Activated CD4-positive, alpha-beta T cell treated with anti-CD3 and anti-CD28 coated beads, Interleukin-2, amount 50 U/mL, for 4 hours (primary cell): ENCODE measurements at regions not wholly inside any gene's neighbourhood (a gene's known extent, or its start where the extent isn't known, plus 50 kb on each side); places are given as distances from the start of the nearest gene placed in this dataset.
"Not testable (repeated sequence)": the region's sequence is repeated elsewhere in the genome, so short reads cannot be mapped to it uniquely, and the experiment has no call there.

Experiments used
- DNase-seq, 2 experiments: peaks; one replicate each; pipeline ENCODE4 v3.0.0-alpha.2; 2020

- DNase-seq = no peak
Measured at GRCh38 chr3:159859424-159859823, 129.2 kb upstream of the IL12A start.

- no peak for DNase-seq
Measured at GRCh38 chr3:159859836-159860235, 128.8 kb upstream of the IL12A start.

DNA sequence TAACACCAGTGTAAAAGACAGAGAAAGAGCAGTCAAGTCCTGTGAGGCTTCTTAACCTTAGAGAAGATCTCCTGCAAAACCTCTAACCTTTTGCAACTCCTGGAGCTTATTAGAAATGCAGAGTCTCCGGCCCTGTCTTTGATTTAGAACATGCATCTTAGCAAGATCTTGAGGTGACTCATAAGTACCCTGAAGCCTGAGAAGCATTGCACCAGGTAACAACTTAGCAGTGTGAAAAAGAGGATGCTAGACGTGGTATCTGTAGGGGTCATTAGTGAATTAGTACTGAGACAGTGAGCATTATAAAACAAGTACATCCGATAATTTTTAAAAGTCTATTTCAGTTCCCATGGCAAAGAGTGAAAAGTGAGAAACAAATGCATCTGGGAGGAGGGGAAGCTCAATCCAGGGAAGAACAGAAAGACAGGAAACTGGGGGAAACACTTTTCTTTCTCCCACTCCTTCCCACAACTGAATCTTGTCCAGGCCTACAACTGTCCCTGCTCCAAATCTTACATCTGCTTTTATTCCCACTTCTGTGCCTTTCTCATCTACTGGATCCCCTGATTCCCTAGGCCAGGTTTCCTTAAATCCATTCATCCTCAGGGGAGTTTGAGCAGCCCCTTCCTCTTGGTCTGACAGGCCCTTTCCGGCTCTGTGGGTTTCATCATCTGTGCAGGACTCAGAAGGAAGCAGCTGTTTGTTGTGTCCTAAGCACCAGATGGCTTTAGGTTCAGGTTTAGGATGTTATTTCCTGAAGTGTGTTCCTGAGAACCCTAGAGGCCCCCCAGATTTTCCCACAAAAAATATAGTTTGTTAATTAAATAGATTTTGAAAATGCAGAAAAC lies 128.1 kb upstream of the IL12A start:
- DNase-seq = no peak

DNA sequence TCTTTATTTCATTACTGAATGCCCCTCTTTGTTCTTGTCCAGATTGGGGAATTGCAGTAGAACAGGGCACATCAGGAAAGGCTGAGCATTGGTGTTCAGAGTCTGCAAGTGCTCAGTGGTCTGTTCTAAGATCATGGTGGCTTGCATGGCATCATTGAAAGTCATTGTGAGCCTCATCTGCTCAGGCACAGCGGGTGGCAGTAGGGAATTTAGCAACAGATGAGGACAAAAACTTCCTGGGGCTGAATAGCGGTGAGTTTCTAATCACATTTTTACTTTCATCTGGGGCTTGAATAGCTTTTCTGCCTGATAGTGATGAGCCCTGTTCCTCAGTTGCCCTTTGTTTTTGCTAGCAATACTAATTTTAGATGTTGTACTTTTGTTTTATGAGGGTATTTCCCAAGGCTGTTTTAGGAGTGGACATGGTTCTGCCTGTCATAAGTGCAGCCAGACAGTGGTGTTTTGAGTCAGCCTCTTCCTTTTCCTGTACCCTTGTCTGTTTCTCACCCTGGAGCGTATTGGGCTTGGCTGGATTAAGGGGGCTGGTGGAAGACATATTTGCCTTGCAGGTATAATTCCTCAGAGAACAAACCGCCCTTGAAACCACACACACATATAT lies 127.2 kb upstream of the IL12A start:
- DNase-seq = no peak

DNA sequence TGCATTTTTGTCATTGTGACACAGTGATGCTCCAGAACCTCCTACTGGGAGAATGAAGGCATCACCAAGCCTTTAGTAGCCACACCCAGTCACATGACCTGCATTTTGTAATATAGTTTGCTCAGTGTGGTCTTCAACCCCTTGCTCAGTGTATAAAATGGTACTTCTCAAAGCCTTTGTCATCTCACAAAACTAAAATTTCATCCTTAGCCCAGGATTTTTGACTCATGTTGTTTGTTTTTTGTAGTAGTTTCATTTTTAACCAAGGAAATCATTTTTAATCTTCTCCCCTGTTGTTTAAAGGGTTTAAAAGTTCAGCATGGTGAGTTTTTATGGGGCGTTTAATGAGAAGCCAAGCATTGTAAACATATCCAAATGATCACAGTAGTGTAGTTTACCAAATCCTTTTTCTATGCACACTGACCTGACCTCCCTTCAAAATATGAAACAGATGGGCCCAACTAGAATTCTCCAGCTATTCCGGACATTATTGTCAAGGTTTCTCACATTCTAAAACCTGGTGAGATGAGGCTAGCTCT lies 123.5 kb upstream of the IL12A start:
- no peak for DNase-seq

DNA sequence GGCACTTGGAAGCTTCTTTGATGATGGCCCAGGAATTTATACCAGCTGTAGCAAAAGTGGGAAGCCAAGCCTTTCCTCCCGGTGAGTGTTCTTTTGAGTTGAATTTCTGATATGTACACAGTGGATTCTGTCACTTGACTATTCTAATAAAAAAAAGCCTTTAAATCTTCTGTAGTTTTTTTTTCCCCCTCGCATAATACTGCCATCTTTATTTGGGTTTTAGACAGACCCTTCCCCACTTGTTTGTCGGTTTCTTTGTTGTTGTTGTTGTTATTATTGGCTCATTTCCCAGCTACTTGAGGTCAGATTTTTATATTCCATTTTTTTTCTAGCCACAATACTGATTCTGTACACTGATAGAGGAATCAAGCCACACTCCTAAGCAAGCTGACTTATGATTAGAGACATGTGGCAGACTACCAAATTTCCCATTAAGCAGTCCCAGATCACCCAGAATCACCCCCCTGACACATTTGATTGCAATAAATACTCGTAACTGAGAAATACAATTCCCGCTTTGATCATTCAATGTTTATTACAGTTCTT lies 122.4 kb upstream of the IL12A start:
- DNase-seq = no peak

- no peak for DNase-seq
Measured at GRCh38 chr3:159867372-159867771, 121.3 kb upstream of the IL12A start.

DNA sequence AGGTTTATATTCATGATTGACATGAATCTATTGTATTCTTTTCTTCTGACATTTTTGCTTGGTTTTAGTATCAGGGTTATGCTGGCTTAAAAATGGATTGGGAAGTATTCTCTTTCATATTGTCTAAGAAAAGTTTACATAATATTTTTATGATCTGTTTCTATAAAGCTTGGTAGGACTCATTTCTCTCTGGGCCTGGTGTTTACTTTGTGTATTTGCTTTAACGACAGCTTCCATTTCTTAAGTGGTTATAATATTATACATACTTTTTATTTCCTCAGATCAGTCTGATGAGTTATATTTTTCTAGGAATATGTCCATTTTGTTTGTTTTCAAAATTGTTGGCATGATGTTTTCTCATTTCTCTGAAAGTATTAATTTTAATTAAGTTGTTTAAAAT lies 117.9 kb upstream of the IL12A start:
- DNase-seq = no peak

DNA sequence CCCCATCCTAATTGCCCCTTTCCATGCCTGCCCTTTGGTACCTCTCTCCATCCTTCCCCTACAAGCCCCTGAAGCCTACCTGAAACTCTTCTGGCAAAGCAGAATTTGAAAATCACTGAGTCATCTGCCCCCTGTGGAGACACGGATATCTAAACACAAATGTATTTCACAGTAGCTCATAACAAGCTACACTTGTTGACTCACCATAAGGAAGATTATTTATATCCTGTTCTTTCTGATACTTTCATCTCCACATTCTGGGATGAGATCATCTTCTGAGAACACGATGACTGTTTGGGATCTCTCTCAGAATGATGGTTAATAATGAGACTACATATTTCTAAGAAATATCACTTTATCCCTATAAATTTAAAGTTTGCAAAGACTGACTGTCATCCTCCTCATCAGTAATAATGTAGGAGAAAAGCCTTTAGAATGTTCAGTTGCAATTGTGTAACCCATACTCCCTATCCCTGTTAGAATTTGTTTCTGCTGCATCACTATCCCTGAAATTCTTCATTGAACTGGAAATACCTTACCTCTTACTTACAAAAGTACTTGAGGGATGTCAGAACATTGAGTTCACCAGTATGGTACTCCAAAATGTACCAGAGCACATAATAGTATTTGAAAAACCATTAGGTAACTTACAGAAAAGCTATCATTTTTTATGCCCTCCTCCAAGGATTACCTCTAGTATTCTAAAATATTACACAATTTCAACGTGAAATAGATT lies 116.1 kb upstream of the IL12A start:
- no peak for DNase-seq

GRCh38 chr3:159875116-159875515 lies 113.5 kb upstream of the IL12A start:
- no peak for DNase-seq

DNA sequence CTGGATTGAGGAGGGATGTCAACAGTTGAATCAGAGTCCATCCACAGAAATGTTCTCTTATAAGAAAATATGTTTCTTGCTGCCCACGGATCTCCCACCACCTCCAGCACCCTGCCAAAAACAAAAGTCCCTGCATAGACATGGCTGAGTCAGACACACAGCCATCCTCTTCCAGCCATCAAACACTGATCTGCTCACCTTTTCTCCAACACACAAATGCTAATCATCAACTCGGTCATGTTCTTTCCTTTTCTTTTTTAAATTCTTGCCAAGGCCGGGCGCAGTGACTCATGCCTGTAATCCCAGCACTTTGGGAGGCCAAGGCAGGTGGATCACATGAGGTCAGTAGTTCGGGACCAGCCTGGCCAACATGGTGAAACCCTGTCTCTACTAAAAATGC lies 110.7 kb upstream of the IL12A start:
- no peak for DNase-seq

DNA sequence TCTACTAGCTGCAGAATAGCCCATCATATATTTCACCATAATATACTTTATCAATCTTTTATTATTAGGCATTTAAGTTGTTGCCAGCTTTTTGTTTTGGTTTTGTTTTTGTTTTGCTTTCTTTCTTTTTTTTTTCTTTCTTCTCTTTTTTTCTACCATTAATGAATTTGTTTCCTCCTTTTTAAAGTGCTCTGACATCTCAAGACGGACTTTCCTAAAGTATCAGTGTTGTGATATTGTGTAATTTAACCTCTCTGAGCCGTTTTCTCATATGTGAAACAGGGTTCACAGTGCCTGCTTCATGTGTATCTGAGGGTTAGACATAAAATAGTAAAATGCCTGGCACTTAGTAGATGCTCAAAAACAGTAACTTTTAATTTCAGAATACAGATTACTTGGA lies 109.5 kb upstream of the IL12A start:
- no peak for DNase-seq

DNA sequence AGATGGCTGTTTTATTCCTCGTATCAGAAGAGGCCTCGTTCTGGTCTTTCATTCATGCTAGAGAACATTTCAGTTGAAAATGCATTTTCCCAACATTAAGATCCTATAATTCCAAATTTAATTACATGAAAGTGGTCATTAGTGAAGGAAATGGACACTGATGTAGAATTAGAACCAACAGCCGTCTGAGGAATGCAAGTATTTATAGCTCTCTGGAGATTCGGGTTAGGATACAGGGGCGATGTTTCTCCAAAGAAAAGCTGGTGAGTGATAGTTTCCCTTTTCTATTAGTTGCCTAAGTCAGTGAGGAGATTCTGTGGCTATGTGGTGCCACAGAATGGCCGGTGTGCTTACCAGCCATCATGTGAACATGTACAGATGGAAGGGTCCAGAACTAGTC lies 109.0 kb upstream of the IL12A start:
- DNase-seq = no peak

- DNase-seq = no peak
Measured at GRCh38 chr3:159881208-159881607, 107.4 kb upstream of the IL12A start.

GRCh38 chr3:159881828-159882309 lies 106.8 kb upstream of the IL12A start:
- no peak for DNase-seq

DNA sequence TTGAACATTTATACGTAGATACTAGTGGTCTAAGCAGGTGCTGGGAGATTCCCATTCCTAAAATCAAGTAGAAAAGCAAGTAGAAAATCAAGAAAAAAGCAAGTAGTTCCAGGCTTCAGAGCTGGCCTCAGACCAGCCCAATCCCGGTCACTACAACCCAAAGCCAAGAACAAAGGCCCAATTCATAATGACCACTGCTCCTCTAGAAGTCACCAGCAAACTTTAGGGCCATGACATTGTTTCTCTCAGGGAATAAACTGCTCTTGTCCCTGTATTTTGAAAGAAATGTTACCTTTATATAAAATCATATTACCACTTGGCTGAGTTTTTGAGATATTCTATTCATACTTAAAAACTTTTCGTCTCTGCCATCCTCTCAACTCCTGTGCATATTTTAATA lies 106.3 kb upstream of the IL12A start:
- DNase-seq = no peak

GRCh38 chr3:159882790-159883779 lies 105.5 kb upstream of the IL12A start:
- DNase-seq = no peak

- no peak for DNase-seq
Measured at GRCh38 chr3:159884661-159885402, 103.8 kb upstream of the IL12A start.

- DNase-seq = no peak
Measured at GRCh38 chr3:159886050-159886449, 102.6 kb upstream of the IL12A start.

DNA sequence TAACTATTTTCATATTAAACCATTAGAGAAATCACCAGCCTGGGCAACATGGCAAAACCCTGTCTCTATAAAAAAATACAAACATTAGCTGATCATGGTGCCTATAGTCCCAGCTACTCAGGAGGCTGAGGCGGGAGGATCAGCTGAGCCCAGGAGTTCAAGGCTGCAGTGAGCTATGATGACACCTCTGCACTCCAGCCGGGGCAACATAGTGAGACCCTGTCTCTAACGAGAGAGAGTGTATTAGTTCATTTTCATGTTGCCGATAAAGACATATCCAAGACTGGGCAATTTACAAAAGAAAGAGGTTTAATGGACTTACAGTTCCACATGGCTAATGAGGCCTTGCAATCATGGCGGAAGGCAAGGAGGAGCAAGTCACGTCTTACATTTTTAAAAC lies 102.1 kb upstream of the IL12A start:
- DNase-seq = not testable (repeated sequence)

GRCh38 chr3:159887168-159887567 lies 101.5 kb upstream of the IL12A start:
- no peak for DNase-seq
